NCI-H460 (cell line): ENCODE measurements at regions not wholly inside any gene's neighbourhood (a gene's known extent, or its start where the extent isn't known, plus 50 kb on each side); places are given as distances from the start of the nearest gene placed in this dataset.

ENCODE experiments used
- DNase-seq: peaks from one replicate; pipeline ENCODE4 v3.0.0-alpha.2; 2016; ENCODE audit warnings: low read depth; ENCODE audit errors: extremely low read depth

DNA sequence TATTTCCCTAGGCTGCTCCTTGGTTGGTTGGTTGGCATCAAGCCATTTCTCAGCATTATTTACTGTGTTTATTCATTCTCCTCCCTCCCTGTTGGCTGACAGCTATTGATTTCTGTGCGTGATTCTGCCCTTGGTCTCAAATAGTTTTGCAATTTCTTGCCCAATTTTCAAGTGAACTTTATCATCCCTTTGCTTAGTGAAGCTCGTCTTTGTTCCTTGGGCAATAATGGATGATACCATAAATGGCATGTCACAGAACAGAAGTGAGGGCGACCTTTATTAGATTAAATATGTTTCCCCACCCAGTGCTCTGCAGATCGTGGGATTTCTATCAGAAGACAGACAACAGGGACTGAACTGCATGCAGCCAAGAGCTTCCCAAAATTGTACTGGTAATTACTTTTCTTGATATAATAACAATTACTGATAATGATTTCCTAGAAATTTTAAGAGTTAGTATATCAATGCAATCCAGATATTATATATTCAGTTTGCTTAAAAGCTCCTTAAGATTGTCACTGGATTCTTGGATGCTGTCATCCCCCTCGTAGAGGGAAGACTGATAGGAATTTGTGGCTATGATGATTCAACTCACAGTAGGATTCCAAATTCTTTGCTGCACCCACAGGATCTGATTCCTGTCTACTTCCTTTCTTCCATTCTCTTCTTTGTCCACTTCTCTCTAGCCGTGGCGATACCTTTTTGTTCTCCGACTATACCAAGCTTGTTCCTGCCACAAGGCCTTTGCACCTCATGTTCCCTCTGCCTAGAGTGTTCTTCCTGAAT lies 122.1 kb upstream of the KAZN start:
- DNase-seq, result no peak

- no peak for DNase-seq
These were observed 120.4 kb upstream of the KAZN start for GRCh38 chr1:14478120-14478519.

GRCh38 chr1:14479865-14480264 lies 118.6 kb upstream of the KAZN start:
- no peak for DNase-seq

DNA sequence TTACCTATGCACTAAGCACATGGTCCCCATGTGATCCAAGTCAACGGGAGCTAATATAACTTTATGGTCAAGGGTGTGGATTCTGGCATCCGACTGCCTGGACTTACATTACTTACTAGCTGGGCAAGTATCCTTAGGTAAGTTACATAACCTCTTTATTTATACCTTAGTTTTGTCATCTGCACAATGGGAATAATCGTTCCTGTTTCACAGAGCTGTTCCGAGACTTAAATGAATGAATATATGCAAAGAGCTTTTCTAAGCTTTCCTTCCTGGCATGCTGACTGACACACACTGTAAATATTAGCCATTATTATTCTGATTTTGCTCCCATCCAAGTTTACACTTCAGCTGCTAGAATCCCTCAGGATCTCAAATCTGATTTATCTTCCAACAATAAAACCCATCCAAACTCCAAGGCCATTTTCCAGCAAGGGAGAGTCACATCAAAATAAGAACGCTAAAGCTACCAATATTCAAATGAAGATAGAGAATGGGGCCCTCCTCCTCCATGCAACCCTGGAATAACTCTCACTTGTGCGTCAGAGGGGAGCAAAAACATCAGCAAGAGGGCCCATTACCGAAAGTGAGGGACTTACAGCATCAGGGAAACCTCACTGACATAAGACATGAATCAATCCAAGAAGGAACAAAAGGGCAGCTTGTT lies 115.6 kb upstream of the KAZN start:
- DNase-seq, result no peak

- DNase-seq, result no peak
These were observed 113.2 kb upstream of the KAZN start for GRCh38 chr1:14485285-14485684.

- DNase-seq, result peak; percentile 19
These were observed 111.9 kb upstream of the KAZN start for GRCh38 chr1:14486401-14487201.

- no peak for DNase-seq
These were observed 110.8 kb upstream of the KAZN start for GRCh38 chr1:14487671-14488070.

- no peak for DNase-seq
These were observed 103.6 kb upstream of the KAZN start for GRCh38 chr1:14494911-14495310.

DNA sequence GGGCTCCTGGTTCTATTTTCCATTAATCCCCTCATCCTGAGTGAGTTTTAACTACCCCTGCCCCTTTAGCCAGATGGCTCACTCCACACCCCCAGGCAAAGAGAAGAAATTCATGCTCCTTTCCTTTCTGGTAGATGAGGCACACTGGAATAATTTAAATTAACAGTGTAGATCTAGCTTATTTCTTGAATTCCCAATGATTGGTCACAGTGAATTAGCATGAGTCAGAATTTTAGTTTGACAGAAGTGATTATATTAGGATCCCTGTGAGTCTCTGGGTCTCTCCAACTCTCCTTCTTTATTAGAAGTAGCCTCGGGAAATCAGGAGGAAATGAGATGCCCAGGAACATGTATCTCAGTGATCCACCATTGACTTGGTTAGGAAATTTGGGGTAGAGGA lies 103.1 kb upstream of the KAZN start:
- DNase-seq, result no peak

- DNase-seq, result no peak
These were observed 102.5 kb upstream of the KAZN start for GRCh38 chr1:14495996-14496395.

- no peak for DNase-seq
These were observed 99.6 kb upstream of the KAZN start for GRCh38 chr1:14498839-14499238.

DNA sequence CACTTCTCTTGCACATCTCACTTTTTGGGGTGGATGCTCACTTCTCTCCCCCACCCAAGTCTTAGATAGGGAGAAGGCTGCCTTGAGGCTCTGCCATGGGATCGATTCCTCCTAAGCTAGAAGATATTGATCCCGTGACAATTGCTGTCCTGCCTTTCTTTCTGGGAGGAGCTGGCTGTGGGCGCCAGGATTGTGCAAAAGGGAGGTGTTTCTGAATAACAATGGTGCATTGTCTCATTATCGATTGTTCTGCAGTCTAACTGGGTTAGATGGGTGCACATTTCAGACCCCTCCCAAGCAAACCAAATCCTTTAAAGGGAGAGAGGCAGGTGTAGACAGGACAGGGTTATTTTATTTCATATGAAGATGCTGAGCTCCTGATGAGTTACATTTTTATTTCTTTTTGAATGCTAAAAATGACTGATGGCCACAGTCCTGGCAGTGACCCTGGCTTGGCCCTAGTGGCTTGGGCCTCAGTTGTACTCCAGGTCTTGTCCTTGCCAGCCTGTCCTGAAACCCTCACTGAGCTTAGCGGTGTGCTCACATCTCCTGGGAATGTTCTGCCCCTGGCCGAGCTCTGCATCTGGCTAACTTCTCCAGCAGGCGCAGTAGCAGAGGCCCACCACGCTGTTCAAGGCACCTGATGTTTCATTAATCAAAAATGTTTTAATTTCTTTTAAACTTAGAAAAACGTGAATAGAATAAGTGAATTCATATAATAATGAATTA lies 99.0 kb upstream of the KAZN start:
- DNase-seq, result no peak

GRCh38 chr1:14500041-14500440 lies 98.4 kb upstream of the KAZN start:
- no peak for DNase-seq

DNA sequence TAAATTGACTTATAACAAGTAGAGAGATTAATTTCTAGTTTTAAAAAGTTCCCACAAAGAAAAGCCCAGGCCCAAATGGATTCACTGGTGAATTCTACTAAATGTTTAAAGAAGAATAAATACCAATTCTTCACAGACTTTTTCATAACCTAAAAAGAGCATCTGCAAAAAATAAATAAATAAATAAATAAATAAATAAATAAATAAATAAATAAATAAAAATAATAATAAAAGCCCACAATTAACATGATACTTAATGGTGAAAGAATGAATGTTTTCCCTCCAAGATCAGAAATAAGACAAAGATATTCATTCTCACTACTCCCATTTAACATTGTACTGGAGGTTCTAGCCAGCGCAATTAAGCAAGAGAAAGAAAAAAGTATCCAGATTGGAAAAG lies 97.6 kb upstream of the KAZN start:
- no peak for DNase-seq

GRCh38 chr1:14504517-14504916 lies 94.0 kb upstream of the KAZN start:
- no peak for DNase-seq

DNA sequence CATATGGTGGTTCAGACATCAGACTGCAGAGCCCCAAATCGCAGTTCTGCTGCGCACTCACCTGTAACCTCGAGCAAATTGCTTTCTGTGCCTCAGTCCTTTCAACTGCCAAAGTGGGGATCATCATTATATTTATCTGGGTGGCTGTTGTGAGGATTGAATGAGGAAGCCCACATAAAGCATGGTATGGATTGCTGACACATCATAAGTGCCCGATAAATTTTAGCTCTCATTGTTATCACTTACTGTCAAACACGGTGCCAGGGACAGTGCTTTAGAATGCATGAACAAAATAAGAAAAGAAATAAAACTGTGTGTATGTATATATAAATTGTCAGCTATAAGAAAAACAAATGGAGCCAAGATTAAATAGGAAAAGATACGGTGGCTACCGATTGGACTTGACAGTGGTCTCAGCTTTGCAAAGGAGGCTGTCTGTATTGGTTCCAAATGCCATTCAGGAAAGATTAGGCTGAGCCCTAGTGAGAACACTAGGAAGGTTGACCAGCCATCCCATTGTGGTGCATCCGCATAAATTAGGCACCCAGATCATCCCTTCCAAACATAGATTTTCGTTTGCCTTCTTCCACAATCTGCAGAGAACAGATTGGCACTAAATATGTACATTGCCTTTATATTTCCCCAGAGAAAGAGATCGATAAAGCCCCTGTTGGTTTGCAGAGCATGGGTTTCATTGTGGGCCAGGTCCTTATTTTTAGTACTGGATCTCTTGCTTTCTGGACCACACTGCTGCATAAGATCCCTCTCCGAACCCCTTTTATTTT lies 91.8 kb upstream of the KAZN start:
- DNase-seq, result no peak

GRCh38 chr1:14507262-14507661 lies 91.2 kb upstream of the KAZN start:
- DNase-seq, result no peak

DNA sequence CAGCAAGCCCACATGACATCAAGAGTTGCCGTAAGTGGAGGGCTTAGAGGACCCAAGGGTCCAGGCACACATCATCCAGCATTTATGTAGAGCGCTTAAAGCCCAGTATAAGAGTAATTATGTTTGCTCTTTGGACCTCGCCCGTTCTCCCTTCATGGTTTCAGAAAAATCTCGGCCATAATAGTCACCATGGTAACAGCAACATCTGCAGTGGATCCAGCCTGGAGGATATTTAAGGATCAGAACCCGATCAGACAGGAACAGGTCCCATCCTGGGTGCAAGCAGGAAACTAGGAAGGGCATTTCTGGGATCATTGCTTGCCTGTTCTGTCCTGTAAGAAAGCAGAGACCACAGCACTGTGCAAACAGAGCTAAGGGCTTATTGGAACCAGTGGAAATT lies 89.9 kb upstream of the KAZN start:
- DNase-seq, result no peak

DNA sequence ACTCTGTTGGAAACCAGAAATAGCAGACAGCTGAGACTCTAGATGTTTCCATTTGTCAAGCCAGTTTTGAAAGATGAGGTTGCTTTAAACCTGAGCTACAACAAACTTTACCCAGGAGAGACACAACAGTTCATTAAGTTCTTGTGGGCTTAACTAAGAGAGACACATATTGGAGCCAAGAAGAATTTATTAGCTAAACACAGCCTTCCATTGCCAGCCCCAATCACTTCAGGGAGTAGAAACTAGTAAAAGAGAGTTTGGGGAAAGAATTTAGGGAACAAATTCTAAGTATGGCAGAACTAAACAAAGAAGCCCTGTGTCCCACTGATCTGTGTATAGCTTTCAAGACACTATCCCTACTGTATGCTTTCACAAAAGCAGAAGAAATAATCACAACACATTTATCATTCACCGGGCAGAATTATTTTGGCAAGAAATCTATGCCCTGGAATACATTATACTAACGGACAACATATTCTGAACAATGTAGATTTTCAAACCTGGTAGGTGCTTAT lies 87.3 kb upstream of the KAZN start:
- DNase-seq, result no peak
